Stimulated activated CD4-positive, alpha-beta T cell treated with anti-CD3 and anti-CD28 coated beads, Interleukin-12 subunit alpha, Interleukin-12 subunit beta, amount 100 ng/mL, for 4 hours (primary cell): ENCODE measurements at regions not wholly inside any gene's neighbourhood (a gene's known extent, or its start where the extent isn't known, plus 50 kb on each side); places are given as distances from the start of the nearest gene placed in this dataset.

ENCODE experiments used
- DNase-seq: peaks from one replicate; pipeline ENCODE4 v3.0.0-alpha.2; 2020

GRCh38 chr11:115767883-115768282 lies 263.7 kb upstream of the CADM1 start:
- DNase-seq: no peak

DNA sequence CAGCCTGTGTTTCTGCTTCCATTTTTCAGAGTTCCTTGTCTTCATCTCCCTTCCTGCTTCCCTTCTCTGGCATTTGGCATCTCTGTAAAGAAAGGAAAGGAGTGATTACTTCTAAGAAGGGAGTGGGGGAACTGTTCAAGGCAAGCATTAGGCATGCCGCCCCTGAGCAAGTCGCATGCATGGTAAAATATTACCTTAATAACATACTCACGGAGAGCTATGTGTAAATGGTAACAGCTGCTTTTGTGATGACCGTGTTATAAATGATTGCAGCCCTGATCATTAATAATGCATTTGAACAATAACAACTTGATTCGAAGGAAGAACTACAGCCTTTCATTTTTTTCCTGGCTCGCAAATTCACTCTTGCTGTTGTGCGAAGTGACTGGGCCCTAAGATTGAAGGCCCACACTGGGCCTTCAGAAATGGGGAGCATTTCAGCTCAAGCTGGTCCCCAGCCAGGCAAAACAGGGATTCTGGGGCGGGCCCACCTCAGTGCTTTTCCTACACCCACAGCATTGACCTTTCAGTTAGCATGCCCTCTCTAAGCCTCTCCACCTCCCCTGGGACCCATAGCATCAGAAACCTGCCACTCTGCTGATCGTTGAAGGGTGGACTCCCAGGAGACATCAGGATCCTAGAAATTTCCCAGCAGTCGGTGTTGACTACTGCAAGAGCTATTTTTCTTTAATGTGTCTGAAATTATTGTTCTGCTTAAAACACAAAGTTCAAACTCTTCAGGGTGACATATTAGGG lies 263.0 kb upstream of the CADM1 start:
- DNase-seq: no peak

- DNase-seq: no peak
Measured at GRCh38 chr11:115766561-115766960, 262.3 kb upstream of the CADM1 start.

DNA sequence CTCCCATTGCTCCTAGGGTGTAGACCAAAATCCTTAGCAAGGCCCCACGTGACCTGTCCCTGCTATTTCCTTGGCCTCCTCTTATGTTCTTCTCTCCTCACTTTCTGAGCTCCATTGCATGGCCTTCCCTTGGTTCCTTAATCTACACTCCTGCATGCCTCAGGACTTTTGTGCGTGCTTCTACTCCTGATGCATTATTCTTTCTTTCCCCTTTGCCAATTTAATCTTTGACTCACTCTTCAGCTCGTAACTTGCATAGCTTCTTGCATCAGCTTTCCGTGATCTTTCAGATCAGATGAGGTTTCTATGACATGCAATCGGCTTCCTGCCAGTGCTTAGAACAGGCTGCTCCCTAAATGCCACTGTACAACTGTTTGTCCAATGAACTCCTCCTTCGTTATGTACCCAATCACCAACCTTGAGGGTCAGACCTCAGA lies 261.6 kb upstream of the CADM1 start:
- no peak for DNase-seq

GRCh38 chr11:115764176-115764575 lies 260.0 kb upstream of the CADM1 start:
- no peak for DNase-seq

DNA sequence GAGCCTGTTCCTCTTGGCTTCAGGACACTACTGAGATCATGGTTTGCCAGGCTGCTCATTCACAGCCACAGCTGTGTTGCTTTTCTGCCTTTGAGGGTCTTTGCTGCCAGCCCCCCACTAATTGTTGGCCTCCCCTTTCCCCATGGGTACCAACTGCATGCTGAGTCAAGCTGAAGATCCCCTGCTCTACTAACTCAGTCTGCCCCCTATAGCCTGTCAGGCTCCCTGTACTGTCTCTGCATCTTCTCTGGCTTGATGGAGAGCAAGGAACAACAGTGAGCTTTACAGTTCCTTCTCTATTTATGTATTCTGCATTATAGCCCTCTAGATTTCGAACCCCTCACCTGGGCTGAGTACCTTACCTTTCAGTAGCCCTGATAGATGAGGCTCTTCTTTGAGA lies 257.6 kb upstream of the CADM1 start:
- no peak for DNase-seq

DNA sequence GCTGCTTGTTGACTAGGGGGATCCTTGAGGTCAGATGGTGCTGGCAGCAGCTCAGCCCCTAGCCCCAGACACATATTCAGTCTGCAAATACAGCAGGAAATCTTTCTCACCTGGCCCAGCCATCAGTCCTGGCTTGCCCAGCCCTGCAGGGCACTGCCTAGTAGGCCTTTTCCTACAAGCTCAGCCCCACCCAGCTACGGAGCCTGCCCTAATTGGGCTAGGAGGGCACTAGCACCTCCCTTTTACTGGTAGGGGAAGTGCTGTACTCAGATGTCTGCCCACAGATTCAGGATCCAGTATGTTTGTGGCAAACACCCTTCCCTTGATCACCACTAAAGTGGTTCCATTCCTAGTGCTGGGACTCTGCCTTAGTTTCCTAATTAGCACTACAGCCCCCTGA lies 257.1 kb upstream of the CADM1 start:
- no peak for DNase-seq

- no peak for DNase-seq
Measured at GRCh38 chr11:115760461-115761320, 256.5 kb upstream of the CADM1 start.

DNA sequence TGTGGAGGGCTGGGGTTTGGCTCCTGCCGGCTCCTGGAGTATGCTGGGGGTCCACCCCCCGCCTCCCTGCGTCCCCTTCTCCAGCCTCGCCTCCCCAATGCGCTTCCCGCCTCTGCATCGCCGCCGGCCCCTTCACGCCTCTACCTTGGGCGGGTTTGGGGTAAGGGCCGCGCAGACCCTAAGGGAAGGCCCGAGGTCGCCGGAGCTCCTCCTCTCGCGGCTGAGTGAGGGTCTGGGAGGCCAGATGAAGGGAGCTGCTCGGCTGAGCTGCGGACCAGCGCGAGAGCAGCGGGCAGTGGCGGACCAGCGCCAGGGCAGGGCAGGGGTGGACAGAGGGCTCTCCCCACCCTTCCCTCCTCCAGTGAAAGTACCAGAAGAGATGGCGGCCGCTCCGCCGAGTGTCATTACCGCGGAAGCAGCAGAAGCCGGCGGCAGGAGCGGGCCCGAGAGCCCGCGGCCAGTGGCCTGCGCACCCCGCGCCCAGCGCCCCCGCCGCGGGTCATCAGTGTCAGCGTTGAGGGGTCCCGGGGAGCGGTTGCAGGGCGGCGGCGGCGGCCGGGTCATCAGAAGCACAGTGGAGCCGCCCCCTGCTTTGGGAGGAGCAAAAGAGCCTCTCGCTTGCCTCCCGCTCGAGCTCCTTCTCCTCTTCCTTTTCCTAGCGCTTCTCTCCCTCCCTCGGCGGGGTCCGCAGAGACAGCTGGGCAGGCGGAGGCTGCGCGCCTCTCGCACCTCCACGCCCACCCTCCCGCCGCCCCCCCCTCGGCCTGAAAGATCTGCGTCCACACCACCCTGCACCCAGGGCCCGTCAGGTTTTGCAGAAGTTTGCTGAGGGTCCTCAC lies 255.6 kb upstream of the CADM1 start:
- DNase-seq: no peak

DNA sequence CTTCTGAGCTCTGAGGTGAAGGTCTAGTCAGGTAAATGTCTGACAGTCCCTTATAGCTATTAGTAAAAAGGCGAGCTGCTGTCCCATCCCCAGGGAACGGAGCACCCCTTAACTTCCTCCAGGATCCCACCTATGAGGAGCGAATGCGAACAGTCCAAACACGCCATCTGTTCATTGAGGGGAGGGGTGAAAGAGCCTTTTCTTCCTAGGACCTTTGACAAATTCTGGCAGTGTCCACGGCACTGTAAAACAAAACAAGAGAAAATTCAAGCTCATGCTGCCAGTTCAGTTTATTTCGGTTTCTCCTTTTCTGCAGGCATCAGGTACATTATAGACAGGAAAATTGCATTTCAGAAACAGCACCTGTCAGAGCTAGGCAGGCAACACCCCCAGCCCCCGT lies 253.8 kb upstream of the CADM1 start:
- DNase-seq: no peak

- DNase-seq: no peak
Measured at GRCh38 chr11:115751243-115752015, 247.2 kb upstream of the CADM1 start.

DNA sequence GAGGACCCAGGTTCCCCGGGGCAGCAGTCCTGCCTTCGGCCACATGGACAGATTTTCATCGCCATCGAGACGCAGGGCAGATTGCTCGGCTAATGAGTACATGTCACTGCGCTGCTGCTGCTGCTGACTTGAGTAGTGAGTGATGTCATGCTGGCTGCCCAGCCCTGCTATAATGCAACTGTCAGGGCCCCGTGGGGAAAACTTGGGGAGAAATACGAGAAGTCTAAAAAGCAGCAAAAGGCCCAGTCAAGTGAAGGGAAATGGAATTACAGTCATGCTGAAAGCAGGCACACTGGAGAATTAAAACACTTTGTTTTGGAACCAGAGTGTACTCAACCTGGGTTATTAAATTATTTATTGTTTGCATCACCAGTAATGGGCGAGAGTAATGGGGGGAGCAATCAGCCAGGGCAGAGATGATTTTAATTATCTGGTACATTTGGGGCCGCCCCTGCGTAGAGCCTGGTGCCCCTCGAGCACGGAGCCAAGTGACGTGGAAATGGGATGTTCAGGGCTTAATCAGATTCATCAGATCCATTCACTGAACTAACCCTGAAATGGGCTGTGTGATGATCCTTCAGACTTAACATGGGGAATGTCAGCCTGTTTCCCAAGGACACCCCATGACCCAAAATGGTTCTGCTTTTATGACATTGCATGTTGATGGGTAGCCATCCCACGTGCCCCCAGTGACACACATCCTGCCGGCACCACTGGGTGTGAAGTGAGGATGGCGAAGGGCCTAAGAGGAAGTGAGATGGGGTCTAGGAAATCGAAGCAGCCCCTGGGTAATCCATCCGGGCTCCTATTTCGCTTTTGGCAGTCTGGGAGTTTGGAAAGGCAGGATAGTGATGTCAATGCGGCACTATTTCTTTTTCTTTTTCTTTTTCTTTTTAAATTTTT lies 241.6 kb upstream of the CADM1 start:
- no peak for DNase-seq

DNA sequence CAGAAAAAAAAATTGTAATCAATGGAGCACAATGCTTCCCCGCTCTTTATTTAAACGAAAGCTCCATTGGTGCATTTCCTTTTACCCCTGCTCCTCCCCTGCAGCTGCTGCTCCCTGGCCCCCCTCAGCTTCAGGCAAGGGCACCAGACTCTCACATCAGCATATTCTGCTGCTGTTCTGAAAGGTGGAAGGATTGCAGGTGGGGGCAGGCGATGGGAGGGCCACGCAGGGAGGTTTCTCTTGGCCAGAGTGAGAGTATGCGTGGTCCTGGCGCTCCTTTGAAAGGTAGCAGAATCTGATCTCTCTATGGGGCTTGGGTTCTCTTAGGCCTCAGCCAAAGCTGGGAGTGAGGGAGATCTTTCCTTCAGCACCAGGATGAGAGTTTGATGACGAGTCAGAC lies 240.9 kb upstream of the CADM1 start:
- DNase-seq: no peak

DNA sequence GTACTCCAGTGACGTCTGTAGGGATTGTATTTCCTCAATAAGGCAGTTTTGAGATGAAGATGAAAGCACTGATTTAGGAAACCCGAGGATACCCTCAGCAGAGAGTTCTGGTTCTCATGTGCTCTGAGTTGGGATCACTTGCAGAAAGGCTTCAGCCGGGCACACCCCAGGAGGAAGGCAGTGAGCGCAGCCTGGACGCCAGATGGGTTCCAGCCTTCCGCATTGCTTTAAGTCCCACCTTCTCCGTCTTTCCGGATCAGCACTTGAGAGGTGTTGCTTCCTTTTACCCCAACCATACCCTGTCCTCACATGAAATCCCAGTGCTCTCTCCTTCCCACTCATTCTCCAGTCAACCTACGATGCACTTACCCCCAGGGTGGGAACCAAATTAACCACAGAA lies 239.5 kb upstream of the CADM1 start:
- no peak for DNase-seq

DNA sequence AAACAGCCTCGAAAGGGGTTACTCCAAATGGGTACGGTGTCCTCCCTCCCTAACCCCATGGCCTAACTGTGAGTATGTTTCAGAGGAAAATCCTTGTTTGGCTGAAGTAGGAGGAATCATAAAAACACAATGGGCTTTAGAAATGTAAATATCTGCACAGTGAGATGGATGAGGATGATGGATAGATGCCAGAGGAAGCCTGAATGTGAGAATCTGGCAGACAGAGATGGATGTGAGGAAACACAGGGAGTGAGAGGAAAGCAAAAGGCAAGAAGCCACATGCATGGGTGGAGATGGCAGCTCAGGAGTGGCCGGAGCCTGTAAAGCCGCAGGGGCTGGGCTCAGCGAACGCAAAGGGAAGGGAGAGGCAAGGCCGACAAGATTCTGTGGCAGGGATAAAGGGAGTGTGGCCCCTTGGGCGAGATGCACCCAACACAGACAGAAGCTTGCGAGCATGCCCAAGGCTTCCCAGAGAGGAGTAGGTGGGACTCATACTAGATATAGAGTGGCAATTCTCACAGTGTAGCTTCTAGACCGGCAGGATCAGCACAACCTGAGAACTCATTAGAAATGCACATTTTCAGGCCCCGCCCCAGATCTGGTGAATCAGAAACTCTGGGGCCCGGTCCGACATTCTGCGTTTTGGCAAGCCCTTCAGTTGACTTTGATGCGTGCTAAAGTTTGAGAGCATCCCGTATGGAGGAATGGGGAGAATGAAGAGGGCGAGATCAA lies 237.3 kb upstream of the CADM1 start:
- DNase-seq: no peak

GRCh38 chr11:115740324-115740723 lies 236.1 kb upstream of the CADM1 start:
- DNase-seq: no peak

- DNase-seq: no peak
Measured at GRCh38 chr11:115739878-115740277, 235.7 kb upstream of the CADM1 start.

- DNase-seq: no peak
Measured at GRCh38 chr11:115739146-115739545, 234.9 kb upstream of the CADM1 start.

GRCh38 chr11:115737875-115738274 lies 233.7 kb upstream of the CADM1 start:
- no peak for DNase-seq

- no peak for DNase-seq
Measured at GRCh38 chr11:115736146-115736545, 231.9 kb upstream of the CADM1 start.

- no peak for DNase-seq
Measured at GRCh38 chr11:115724666-115725065, 220.5 kb upstream of the CADM1 start.
